VCaP (cell line): ENCODE measurements at regions not wholly inside any gene's neighbourhood (a gene's known extent, or its start where the extent isn't known, plus 50 kb on each side); places are given as distances from the start of the nearest gene placed in this dataset.

Experiments
- H3K27ac ChIP-seq: fragments of 450-650 bp; 2 replicates; pipeline ENCODE4 v1.5.1; 2017
- CTCF ChIP-seq: fragments of 450-650 bp; conservative IDR thresholded peaks from 2 replicates; pipeline ENCODE4 v1.5.1; 2017; ENCODE audit warnings: mild to moderate bottlenecking, moderate library complexity

- no peak overlapping the region for H3K27ac ChIP-seq
- no peak for TF ChIP-seq CTCF
Observed at GRCh38 chr4:147015491-147015890, 69.8 kb upstream of the TTC29 start.

- no peak for TF ChIP-seq CTCF
- no peak overlapping the region for H3K27ac ChIP-seq
Observed at GRCh38 chr4:147017081-147017480, 71.4 kb upstream of the TTC29 start.

GRCh38 chr4:147019091-147019490 lies 73.4 kb upstream of the TTC29 start:
- peak; percentile 76 for TF ChIP-seq CTCF

GRCh38 chr4:147020456-147020855 lies 74.8 kb upstream of the TTC29 start:
- no peak overlapping the region for H3K27ac ChIP-seq
- TF ChIP-seq CTCF = no peak

More at GRCh38 chr4:147019091-147019490, 73.4 kb upstream of the TTC29 start:
- no peak overlapping the region for H3K27ac ChIP-seq

GRCh38 chr4:147025042-147025441 lies 79.4 kb upstream of the TTC29 start:
- H3K27ac ChIP-seq = no peak overlapping the region
- TF ChIP-seq CTCF = no peak

- peak overlapping the region; percentile 25; the same call in 1 of the 2 replicates for H3K27ac ChIP-seq
- no peak for TF ChIP-seq CTCF
Observed at GRCh38 chr4:147029296-147029695, 83.6 kb upstream of the TTC29 start.

GRCh38 chr4:147034372-147034771 lies 88.7 kb upstream of the TTC29 start:
- TF ChIP-seq CTCF = no peak
- no peak overlapping the region for H3K27ac ChIP-seq

- TF ChIP-seq CTCF = no peak
- no peak overlapping the region for H3K27ac ChIP-seq
Observed at GRCh38 chr4:147037069-147037468, 91.4 kb upstream of the TTC29 start.
